HepG2 (cell line): ENCODE measurements at regions not wholly inside any gene's neighbourhood (a gene's known extent, or its start where the extent isn't known, plus 50 kb on each side); places are given as distances from the start of the nearest gene placed in this dataset.

Experiments
- ATF1 ChIP-seq: IDR thresholded peaks from 2 replicates; pipeline ENCODE4 v1.6.1; 2016; ENCODE audit warnings: mild to moderate bottlenecking, control low read depth
- ELF3 ChIP-seq: IDR thresholded peaks from 2 replicates; pipeline ENCODE4 v1.6.1; 2016; ENCODE audit warnings: missing genetic modification reagents, missing compliant biosample characterization
- FOXP1 ChIP-seq, 2 experiments: fragments of 450-650 bp in 1 of 2; IDR thresholded peaks; 2 replicates each; pipeline ENCODE4 v1.6.1; 2017 to 2018; ENCODE audit warnings: antibody characterized with exemption in 1 of 2
- MED1 ChIP-seq: sonication (generic); formaldehyde crosslinking; IDR thresholded peaks from 2 replicates; pipeline ENCODE4 v1.4.0; 2020; ENCODE audit warnings: missing genetic modification reagents
- NR2C2 ChIP-seq: sonication (generic); formaldehyde crosslinking; IDR thresholded peaks from 2 replicates; pipeline ENCODE4 v1.4.0; 2020; ENCODE audit warnings: missing genetic modification reagents, mild to moderate bottlenecking, moderate library complexity, borderline replicate concordance
- NR2F1 ChIP-seq, 2 experiments: fragments of 450-650 bp in 1 of 2; formaldehyde crosslinking in 1 of 2; IDR thresholded peaks; 2 replicates each; pipeline versions ENCODE4 v1.5.0 to v1.6.1; 2016 to 2020; ENCODE audit warnings: mild to moderate bottlenecking in 1 of 2, missing compliant biosample characterization in 1 of 2, missing genetic modification reagents in 1 of 2, moderate library complexity in 1 of 2
- ONECUT2 ChIP-seq: sonication (generic); formaldehyde crosslinking; IDR thresholded peaks from 2 replicates; pipeline ENCODE4 v1.4.0; 2020; ENCODE audit warnings: missing genetic modification reagents
- REL ChIP-seq: sonication (generic); formaldehyde crosslinking; conservative IDR thresholded peaks from 2 replicates; pipeline ENCODE4 v1.8.0; 2022; ENCODE audit warnings: mild to moderate bottlenecking, missing genetic modification reagents, moderate library complexity
- SATB2 ChIP-seq: sonication (generic); formaldehyde crosslinking; IDR thresholded peaks from 2 replicates; pipeline ENCODE4 v1.5.0; 2020; ENCODE audit warnings: missing genetic modification reagents
- SMARCE1 ChIP-seq: fragments of 450-650 bp; IDR thresholded peaks from 2 replicates; pipeline ENCODE4 v1.6.1; 2017; ENCODE audit warnings: borderline replicate concordance
- SRSF4 ChIP-seq: fragments of 200-400 bp; formaldehyde crosslinking; IDR thresholded peaks from one replicate; pipeline ENCODE4 v1.6.1; 2018; ENCODE audit warnings: mild to moderate bottlenecking, low read depth, low read length, moderate library complexity; ENCODE audit not compliant: poor library complexity, severe bottlenecking
- ZBTB21 ChIP-seq: sonication (generic); formaldehyde crosslinking; IDR thresholded peaks from 2 replicates; pipeline ENCODE4 v1.4.0; 2020; ENCODE audit warnings: missing genetic modification reagents
- ZBTB8A ChIP-seq: sonication (generic); formaldehyde crosslinking; IDR thresholded peaks from 2 replicates; pipeline ENCODE4 v1.4.0; 2020; ENCODE audit warnings: mild to moderate bottlenecking, low read depth, missing genetic modification reagents, borderline replicate concordance
- ZFYVE20 ChIP-seq: sonication (generic); formaldehyde crosslinking; IDR thresholded peaks from 2 replicates; pipeline ENCODE4 v1.8.0; 2023; ENCODE audit warnings: low read depth, mild to moderate bottlenecking, moderate library complexity, missing genetic modification reagents, borderline replicate concordance
- ZMAT3 ChIP-seq: sonication (generic); formaldehyde crosslinking; conservative IDR thresholded peaks from 2 replicates; pipeline ENCODE4 v1.7.0; 2021; ENCODE audit warnings: missing genetic modification reagents
- ZNF629 ChIP-seq: sonication (generic); formaldehyde crosslinking; conservative IDR thresholded peaks from 2 replicates; pipeline ENCODE4 v1.5.0; 2020; ENCODE audit warnings: missing genetic modification reagents
- TF ChIP-seq, protein P1 (sequence below): sonication (generic); formaldehyde crosslinking; IDR thresholded peaks from 2 replicates; pipeline ENCODE4 v1.4.0; 2020; ENCODE audit warnings: low read depth, missing genetic modification reagents
- TF ChIP-seq, protein P2 (sequence below): sonication (generic); formaldehyde crosslinking; IDR thresholded peaks from 2 replicates; pipeline ENCODE4 v1.8.0; 2022; ENCODE audit warnings: missing genetic modification reagents, mild to moderate bottlenecking, moderate library complexity, borderline replicate concordance
- TF ChIP-seq, protein P3 (sequence below): sonication (generic); formaldehyde crosslinking; IDR thresholded peaks from 2 replicates; pipeline ENCODE4 v1.5.0; 2020; ENCODE audit warnings: missing genetic modification reagents, mild to moderate bottlenecking, borderline replicate concordance
- TF ChIP-seq, protein P4 (sequence below): sonication (generic); formaldehyde crosslinking; IDR thresholded peaks from 2 replicates; pipeline ENCODE4 v1.4.0; 2020; ENCODE audit warnings: mild to moderate bottlenecking, low read depth, missing genetic modification reagents

DNA sequence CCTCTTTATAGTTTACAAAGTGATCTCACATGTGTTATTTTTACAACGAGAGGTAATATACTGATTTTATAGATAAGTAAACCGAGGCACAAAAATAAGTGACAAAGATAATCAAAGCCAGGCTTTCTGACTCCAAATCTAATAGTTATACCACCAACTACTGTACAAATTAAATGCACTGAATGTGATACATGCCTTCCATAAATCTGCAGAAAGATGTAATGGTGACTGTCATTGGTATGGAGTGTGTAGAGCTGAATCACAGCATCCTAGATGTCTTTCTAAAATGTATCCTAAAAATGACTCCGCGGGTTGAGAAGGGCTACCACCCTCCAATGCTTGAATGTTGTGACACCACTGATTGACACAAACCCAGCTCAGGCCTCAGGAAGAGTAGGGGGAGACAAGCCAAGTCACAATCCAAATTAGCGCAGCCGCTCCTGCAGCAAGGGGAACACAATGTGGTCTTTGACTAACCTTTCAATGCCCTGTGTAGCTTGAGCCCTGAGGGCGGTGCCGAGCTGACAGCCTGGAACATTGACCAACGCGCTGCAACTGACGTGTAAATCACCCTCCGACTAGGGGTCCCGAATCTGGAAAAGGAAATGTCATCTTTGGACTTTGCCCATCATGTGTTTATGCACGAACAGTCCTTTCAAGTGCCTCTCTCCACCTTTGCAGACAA lies 136.8 kb downstream of the OLIG3 start (continued):
- TF ChIP-seq ZNF629 (CRISPR knock-in tag) (peak; percentile 49), ZBTB8A (CRISPR knock-in tag) (no peak), FOXP1 (IDR thresholded peaks at IDR 0.05) (no peak), FOXP1 (CRISPR knock-in tag; IDR thresholded peaks at IDR 0.05) (peak; percentile 90), SATB2 (CRISPR knock-in tag) (no peak), SRSF4 (no peak), ATF1 (CRISPR knock-in tag) (peak; percentile 90), ZBTB21 (CRISPR knock-in tag) (peak; percentile 77; the same call in 1 of the 2 replicates), ELF3 (CRISPR knock-in tag) (peak; percentile 97), ZMAT3 (CRISPR knock-in tag) (no peak; the same call in 1 of the 2 replicates), SMARCE1 (no peak), ZFYVE20 (no peak), NR2C2 (CRISPR knock-in tag) (peak; percentile 83), NR2F1 (CRISPR knock-in tag; IDR thresholded peaks at IDR 0.05) (peak in 1 of 2 experiments; percentile 63; a peak in 1 of 4 replicates), REL (CRISPR knock-in tag) (peak; percentile 72; the same call in 1 of the 2 replicates), MED1 (peak; percentile 98), ONECUT2 (CRISPR knock-in tag) (no peak)
- TF ChIP-seq, protein P1, sequence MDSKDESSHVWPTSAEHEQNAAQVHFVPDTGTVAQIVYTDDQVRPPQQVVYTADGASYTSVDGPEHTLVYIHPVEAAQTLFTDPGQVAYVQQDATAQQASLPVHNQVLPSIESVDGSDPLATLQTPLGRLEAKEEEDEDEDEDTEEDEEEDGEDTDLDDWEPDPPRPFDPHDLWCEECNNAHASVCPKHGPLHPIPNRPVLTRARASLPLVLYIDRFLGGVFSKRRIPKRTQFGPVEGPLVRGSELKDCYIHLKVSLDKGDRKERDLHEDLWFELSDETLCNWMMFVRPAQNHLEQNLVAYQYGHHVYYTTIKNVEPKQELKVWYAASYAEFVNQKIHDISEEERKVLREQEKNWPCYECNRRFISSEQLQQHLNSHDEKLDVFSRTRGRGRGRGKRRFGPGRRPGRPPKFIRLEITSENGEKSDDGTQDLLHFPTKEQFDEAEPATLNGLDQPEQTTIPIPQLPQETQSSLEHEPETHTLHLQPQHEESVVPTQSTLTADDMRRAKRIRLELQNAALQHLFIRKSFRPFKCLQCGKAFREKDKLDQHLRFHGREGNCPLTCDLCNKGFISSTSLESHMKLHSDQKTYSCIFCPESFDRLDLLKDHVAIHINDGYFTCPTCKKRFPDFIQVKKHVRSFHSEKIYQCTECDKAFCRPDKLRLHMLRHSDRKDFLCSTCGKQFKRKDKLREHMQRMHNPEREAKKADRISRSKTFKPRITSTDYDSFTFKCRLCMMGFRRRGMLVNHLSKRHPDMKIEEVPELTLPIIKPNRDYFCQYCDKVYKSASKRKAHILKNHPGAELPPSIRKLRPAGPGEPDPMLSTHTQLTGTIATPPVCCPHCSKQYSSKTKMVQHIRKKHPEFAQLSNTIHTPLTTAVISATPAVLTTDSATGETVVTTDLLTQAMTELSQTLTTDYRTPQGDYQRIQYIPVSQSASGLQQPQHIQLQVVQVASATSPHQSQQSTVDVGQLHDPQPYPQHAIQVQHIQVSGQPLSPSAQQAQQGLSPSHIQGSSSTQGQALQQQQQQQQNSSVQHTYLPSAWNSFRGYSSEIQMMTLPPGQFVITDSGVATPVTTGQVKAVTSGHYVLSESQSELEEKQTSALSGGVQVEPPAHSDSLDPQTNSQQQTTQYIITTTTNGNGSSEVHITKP (CRISPR knock-in tag), result peak; percentile 88
- TF ChIP-seq, protein P2, sequence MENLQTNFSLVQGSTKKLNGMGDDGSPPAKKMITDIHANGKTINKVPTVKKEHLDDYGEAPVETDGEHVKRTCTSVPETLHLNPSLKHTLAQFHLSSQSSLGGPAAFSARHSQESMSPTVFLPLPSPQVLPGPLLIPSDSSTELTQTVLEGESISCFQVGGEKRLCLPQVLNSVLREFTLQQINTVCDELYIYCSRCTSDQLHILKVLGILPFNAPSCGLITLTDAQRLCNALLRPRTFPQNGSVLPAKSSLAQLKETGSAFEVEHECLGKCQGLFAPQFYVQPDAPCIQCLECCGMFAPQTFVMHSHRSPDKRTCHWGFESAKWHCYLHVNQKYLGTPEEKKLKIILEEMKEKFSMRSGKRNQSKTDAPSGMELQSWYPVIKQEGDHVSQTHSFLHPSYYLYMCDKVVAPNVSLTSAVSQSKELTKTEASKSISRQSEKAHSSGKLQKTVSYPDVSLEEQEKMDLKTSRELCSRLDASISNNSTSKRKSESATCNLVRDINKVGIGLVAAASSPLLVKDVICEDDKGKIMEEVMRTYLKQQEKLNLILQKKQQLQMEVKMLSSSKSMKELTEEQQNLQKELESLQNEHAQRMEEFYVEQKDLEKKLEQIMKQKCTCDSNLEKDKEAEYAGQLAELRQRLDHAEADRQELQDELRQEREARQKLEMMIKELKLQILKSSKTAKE, result peak; percentile 80; the same call in 1 of the 2 replicates
- TF ChIP-seq, protein P3, sequence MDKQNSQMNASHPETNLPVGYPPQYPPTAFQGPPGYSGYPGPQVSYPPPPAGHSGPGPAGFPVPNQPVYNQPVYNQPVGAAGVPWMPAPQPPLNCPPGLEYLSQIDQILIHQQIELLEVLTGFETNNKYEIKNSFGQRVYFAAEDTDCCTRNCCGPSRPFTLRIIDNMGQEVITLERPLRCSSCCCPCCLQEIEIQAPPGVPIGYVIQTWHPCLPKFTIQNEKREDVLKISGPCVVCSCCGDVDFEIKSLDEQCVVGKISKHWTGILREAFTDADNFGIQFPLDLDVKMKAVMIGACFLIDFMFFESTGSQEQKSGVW, result no peak
- TF ChIP-seq, protein P4, sequence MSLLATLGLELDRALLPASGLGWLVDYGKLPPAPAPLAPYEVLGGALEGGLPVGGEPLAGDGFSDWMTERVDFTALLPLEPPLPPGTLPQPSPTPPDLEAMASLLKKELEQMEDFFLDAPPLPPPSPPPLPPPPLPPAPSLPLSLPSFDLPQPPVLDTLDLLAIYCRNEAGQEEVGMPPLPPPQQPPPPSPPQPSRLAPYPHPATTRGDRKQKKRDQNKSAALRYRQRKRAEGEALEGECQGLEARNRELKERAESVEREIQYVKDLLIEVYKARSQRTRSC, result 0 out of 2 replicates have a peak, but pooled peaks have one; percentile 90
